ENCODE measurements at regions not wholly inside any gene's neighbourhood (a gene's known extent, or its start where the extent isn't known, plus 50 kb on each side); places are given as distances from the start of the nearest gene placed in this dataset.

DNA sequence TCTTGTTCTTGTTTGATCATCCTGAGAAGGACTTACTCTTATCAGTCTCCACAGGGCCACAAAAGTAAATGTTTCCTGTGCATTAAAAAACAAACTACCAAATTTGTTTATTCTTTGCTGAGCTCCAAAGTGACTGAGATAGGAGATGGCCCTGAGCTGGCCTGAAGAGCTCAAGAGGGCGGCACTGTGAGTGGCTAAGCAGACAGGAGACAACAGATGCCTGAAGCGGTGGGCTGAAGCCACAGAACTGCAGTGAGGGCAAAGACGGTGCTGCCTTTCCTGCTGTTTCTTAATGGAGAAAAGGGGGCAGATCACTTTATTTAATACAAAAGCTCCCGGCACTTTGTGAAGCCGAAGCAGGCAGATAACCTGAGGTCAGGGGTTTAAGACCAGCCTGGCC lies 379.6 kb downstream of the ARL4A start:
- TF ChIP-seq, protein P1, sequence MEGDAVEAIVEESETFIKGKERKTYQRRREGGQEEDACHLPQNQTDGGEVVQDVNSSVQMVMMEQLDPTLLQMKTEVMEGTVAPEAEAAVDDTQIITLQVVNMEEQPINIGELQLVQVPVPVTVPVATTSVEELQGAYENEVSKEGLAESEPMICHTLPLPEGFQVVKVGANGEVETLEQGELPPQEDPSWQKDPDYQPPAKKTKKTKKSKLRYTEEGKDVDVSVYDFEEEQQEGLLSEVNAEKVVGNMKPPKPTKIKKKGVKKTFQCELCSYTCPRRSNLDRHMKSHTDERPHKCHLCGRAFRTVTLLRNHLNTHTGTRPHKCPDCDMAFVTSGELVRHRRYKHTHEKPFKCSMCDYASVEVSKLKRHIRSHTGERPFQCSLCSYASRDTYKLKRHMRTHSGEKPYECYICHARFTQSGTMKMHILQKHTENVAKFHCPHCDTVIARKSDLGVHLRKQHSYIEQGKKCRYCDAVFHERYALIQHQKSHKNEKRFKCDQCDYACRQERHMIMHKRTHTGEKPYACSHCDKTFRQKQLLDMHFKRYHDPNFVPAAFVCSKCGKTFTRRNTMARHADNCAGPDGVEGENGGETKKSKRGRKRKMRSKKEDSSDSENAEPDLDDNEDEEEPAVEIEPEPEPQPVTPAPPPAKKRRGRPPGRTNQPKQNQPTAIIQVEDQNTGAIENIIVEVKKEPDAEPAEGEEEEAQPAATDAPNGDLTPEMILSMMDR (IDR thresholded peaks at IDR 0.05; ENCODE audit: insufficient read depth, low read length, poor library complexity, severe bottlenecking), result no peak
- no peak for TF ChIP-seq EZH2phosphoT487 (conservative IDR thresholded peaks at IDR 0.05; ENCODE audit: low read length)

Measured in SU-DHL-6 (cell line).